HCT116 (cell line): ENCODE measurements at regions not wholly inside any gene's neighbourhood (a gene's known extent, or its start where the extent isn't known, plus 50 kb on each side); places are given as distances from the start of the nearest gene placed in this dataset.
A peak's percentile ranks its signal among the peaks of the same experiment; 100 is the strongest.

ENCODE experiments used
- ATAC-seq: fragments of 200-7000 bp; cut with Tn5 transposase; 2 replicates; pipeline ENCODE4 v1.9.1; 2020; ENCODE audit warnings: mild to moderate bottlenecking, moderate library complexity
- BruUV-seq: library from RNA; stranded (reverse); fragments of 400-500 nt; replicated peaks from 2 replicates; lab custom pipeline; 2021; lab: Mats Ljungman, UMichigan
- CTCF ChIA-PET: fragments of 300-600 bp; sonication (Branson Sonifier 250); formaldehyde crosslinking; loops from one replicate; lab custom pipeline; 2021; ENCODE audit warnings: antibody characterized with exemption; lab: Charles Lee
- POLR2A ChIA-PET: fragments of 300-600, 350-600 bp; sonication (Branson Sonifier 250); formaldehyde crosslinking; loops from one replicate; lab custom pipeline; 2021; ENCODE audit warnings: antibody characterized with exemption; lab: Charles Lee
- RAD21 ChIA-PET, 2 experiments: fragments of 300-600 bp; sonication (Branson Sonifier 250); formaldehyde crosslinking; loops; one replicate each; lab custom pipeline; 2023; ENCODE audit warnings: low total read pairs in 2 of 2; ENCODE audit not compliant: uncharacterized antibody in 2 of 2, unreplicated experiment in 2 of 2, low non-redundant PET in 1 of 2; lab: Charles Lee
- DNase-seq: peaks from one replicate; pipeline ENCODE4 v3.0.0-alpha.2; 2010; ENCODE audit warnings: low read depth, low spot score
- H2AFZ ChIP-seq: fragments of 200-600 bp; shearing (Covaris generic), sonication (generic); 2 replicates; pipeline ENCODE4 v1.6.1; 2017; ENCODE audit warnings: low read depth, mixed run types, mixed read lengths, antibody characterized with exemption, low read length; ENCODE audit not compliant: poor library complexity, severe bottlenecking
- H3K27ac ChIP-seq: 2 replicates; pipeline ENCODE4 v1.5.1; 2012; ENCODE audit warnings: low read depth, low read length
- H3K27me3 ChIP-seq: fragments of 200-600 bp; sonication (generic); 2 replicates; pipeline ENCODE4 v1.6.1; 2016; ENCODE audit warnings: mixed run types, low read length, mixed read lengths; ENCODE audit not compliant: insufficient read depth
- H3K36me3 ChIP-seq, 2 experiments: fragments of 200-500 bp in 1 of 2; fragments of 200-600 bp in 1 of 2; sonication (Bioruptor generic) in 1 of 2; sonication (generic) in 1 of 2; 2 replicates each; pipeline versions ENCODE4 v1.5.1 to v1.6.1; 2014 to 2016; ENCODE audit warnings: low read length in 2 of 2, inconsistent platforms in 1 of 2, mixed read lengths in 1 of 2, mixed run types in 1 of 2; ENCODE audit not compliant: insufficient read depth in 2 of 2, control insufficient read depth in 1 of 2
- H3K4me1 ChIP-seq, 2 experiments: fragments of 200-600 bp in 1 of 2; sonication (generic) in 1 of 2; 2 replicates each; pipeline versions ENCODE4 v1.5.1 to v1.6.1; 2012 to 2017; ENCODE audit warnings: low read length in 2 of 2, inconsistent platforms in 1 of 2, mild to moderate bottlenecking in 1 of 2, mixed read lengths in 1 of 2, mixed run types in 1 of 2, moderate library complexity in 1 of 2; ENCODE audit not compliant: insufficient read depth in 2 of 2, control insufficient read depth in 1 of 2
- H3K4me2 ChIP-seq: fragments of 200-600 bp; sonication (generic); 2 replicates; pipeline ENCODE4 v1.6.1; 2017; ENCODE audit warnings: mixed run types, low read length, mixed read lengths
- H3K4me3 ChIP-seq, 2 experiments: fragments of 200-600 bp in 1 of 2; sonication (generic) in 1 of 2; replicated peaks in 1 of 2; 2 replicates each; pipeline ENCODE4 v1.5.1; 2011 to 2016; ENCODE audit warnings: low read length in 2 of 2, control low read depth in 1 of 2, low read depth in 1 of 2, mild to moderate bottlenecking in 1 of 2, mixed read lengths in 1 of 2, mixed run types in 1 of 2
- H3K79me2 ChIP-seq: fragments of 200-600 bp; sonication (generic); 2 replicates; pipeline ENCODE4 v1.6.1; 2017; ENCODE audit warnings: mild to moderate bottlenecking, mixed run types, low read length, moderate library complexity, mixed read lengths; ENCODE audit not compliant: insufficient read depth
- H3K9ac ChIP-seq: fragments of 200-600 bp; sonication (generic); 2 replicates; pipeline ENCODE4 v1.6.1; 2016; ENCODE audit warnings: low read length, mixed read lengths
- H3K9me2 ChIP-seq: fragments of 200-600 bp; sonication (generic), shearing (Covaris generic); 2 replicates; pipeline ENCODE4 v1.6.1; 2017; ENCODE audit warnings: mixed run types, mild to moderate bottlenecking, moderate library complexity; ENCODE audit not compliant: insufficient read depth
- H3K9me3 ChIP-seq, 2 experiments: fragments of 200-500 bp in 1 of 2; fragments of 200-600 bp in 1 of 2; sonication (Bioruptor generic) in 1 of 2; sonication (generic) in 1 of 2; 2 replicates each; pipeline ENCODE4 v1.6.1; 2014 to 2017; ENCODE audit warnings: low read length in 2 of 2, mixed read lengths in 2 of 2, inconsistent platforms in 1 of 2, low read depth in 1 of 2, mild to moderate bottlenecking in 1 of 2, mixed run types in 1 of 2, moderate library complexity in 1 of 2; ENCODE audit not compliant: control insufficient read depth in 1 of 2, insufficient read depth in 1 of 2
- H4K20me1 ChIP-seq: fragments of 200-600 bp; sonication (generic), shearing (Covaris generic); 2 replicates; pipeline ENCODE4 v1.6.1; 2017; ENCODE audit warnings: mixed run types, mild to moderate bottlenecking, moderate library complexity; ENCODE audit not compliant: insufficient read depth
- CBX3 ChIP-seq: IDR thresholded peaks from 2 replicates; pipeline ENCODE4 v1.6.1; 2012; ENCODE audit warnings: low read depth
- CTCF ChIP-seq, 3 experiments: fragments of 200-600 bp in 1 of 3; sonication (generic) in 1 of 3; IDR thresholded peaks in 2 of 3; conservative IDR thresholded peaks in 1 of 3; 2 replicates each; pipeline ENCODE4 v1.5.1; 2012 to 2017; ENCODE audit warnings: low read depth in 2 of 3, low read length in 2 of 3, antibody characterized with exemption in 1 of 3, borderline replicate concordance in 1 of 3, control low read depth in 1 of 3, mild to moderate bottlenecking in 1 of 3, mixed read lengths in 1 of 3, mixed run types in 1 of 3, moderate library complexity in 1 of 3; ENCODE audit not compliant: insufficient read depth in 1 of 3
- EZH2 ChIP-seq: fragments of 200-600 bp; sonication (generic); IDR thresholded peaks from 2 replicates; pipeline ENCODE4 v1.6.1; 2017; ENCODE audit warnings: antibody characterized with exemption, mixed run types
- EZH2phosphoT487 ChIP-seq: fragments of 200-600 bp; IDR thresholded peaks from 2 replicates; pipeline ENCODE4 v1.6.1; 2018; ENCODE audit warnings: antibody characterized with exemption, borderline replicate concordance
- FOSL1 ChIP-seq: IDR thresholded peaks from 2 replicates; pipeline ENCODE4 v1.6.1; 2012; ENCODE audit warnings: low read depth
- JUND ChIP-seq: IDR thresholded peaks from 2 replicates; pipeline ENCODE4 v1.6.1; 2012
- POLR2A ChIP-seq: IDR thresholded peaks from 2 replicates; pipeline ENCODE4 v1.7.0; 2011; ENCODE audit warnings: borderline replicate concordance; ENCODE audit not compliant: insufficient read depth, insufficient read length; ENCODE audit errors: extremely low read depth
- POLR2AphosphoS5 ChIP-seq: IDR thresholded peaks from 2 replicates; pipeline ENCODE4 v1.6.1; 2011; ENCODE audit warnings: mild to moderate bottlenecking, low read depth, low read length, moderate library complexity
- SP1 ChIP-seq: IDR thresholded peaks from 2 replicates; pipeline ENCODE4 v1.6.1; 2012; ENCODE audit warnings: low read depth
- SRF ChIP-seq: IDR thresholded peaks from 2 replicates; pipeline ENCODE4 v1.6.1; 2012; ENCODE audit warnings: low read depth
- ZBTB33 ChIP-seq: IDR thresholded peaks from 2 replicates; pipeline ENCODE4 v1.6.1; 2011; ENCODE audit warnings: mild to moderate bottlenecking, low read length, moderate library complexity; ENCODE audit not compliant: insufficient replicate concordance; ENCODE audit errors: extremely low read depth
- ZFX ChIP-seq: fragments of 450-650 bp; IDR thresholded peaks from 2 replicates; pipeline ENCODE4 v1.6.1; 2017
- ZNF274 ChIP-seq: fragments of 200-500 bp; sonication (Bioruptor generic); IDR thresholded peaks from 2 replicates; pipeline ENCODE4 v1.6.1; 2014; ENCODE audit warnings: mild to moderate bottlenecking, low read depth, low read length, inconsistent platforms
- intact Hi-C: fragments of 100-400 bp; cut with micrococcal nuclease; formaldehyde crosslinking; loops from 2 replicates; pipeline ENCODE4 v1.10.0; 2022

GRCh38 chr6:121653624-121654008 is 218.2 kb downstream of the GJA1 start (continued):
- TF ChIP-seq SRF (no peak), JUND (no peak), POLR2A (no peak), ZBTB33 (no peak)

DNA sequence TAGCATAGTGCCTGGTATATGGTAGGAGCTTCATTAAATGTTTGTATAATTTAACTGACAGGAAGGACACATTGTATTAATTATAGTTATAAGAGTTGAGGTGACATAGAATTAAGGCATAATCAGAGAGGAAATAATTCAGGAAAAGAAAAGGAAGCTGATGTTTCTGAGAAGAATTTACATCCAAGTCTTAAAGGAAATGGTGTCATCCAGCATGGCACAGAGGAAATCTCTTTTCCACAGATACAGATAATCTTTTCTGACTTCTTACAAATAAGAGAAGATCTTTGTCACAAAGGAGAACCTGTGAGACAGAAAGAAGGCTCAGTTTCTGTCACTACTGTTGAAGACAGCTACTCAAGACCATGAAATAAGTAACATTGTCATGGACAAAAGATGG is 222.5 kb downstream of the GJA1 start:
- ATAC-seq (no peak), DNase-seq (no peak)
- Histone ChIP-seq H3K79me2 (no peaks in the 10 kb centered on the region), H3K4me2 (no peak overlapping the region), H3K36me3 (no peaks in the 10 kb centered on the region), H4K20me1 (no peaks in the 10 kb centered on the region), H3K27ac (no peak overlapping the region), H3K4me1 (no peaks in the 10 kb centered on the region), H3K9me3 (no peaks in the 10 kb centered on the region), H3K9ac (no peak overlapping the region), H3K9me2 (no peaks in the 10 kb centered on the region; the same call in 1 of the 2 replicates), H2AFZ (peak overlapping the region; percentile 29), H3K4me3 (no peak overlapping the region), H3K27me3 (no peaks in the 10 kb centered on the region)
- BruUV-seq = no TSS peak
- intact Hi-C loops = no loop called here
- POLR2A ChIA-PET = no interaction called here
- TF ChIP-seq ZFX (no peak), POLR2AphosphoS5 (no peak)
- CTCF ChIA-PET = no interaction called here
- RAD21 ChIA-PET = no interaction called here

DNA sequence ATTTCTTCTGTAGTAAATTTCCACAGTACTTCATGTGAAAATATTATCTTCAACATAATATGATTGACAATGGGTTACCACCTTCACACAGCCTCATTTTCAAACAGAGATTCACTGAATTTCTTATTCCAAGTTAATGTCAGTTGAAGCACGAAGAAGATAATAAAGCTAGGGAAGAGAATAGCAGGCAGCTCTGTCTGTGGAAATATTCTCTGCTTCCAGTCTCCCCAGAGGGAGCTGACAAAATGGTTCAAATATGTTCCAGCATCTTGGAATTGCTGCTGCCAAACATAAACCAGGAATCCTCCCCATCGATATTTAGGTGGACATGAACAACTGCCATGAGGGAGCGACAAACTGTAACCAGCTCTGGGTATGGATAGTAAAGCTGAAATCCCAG is 224.8 kb downstream of the GJA1 start:
- DNase-seq = no peak
- H3K4me3 ChIP-seq = no peak overlapping the region
- ChIA-PET CTCF (no interaction called here), RAD21 (no interaction called here), POLR2A (no interaction called here)
- H3K36me3 ChIP-seq = no peaks in the 10 kb centered on the region
- no peaks in the 10 kb centered on the region for H4K20me1 ChIP-seq
- ATAC-seq = no peak
- no TSS peak for BruUV-seq
- H3K9me2 ChIP-seq = no peaks in the 10 kb centered on the region; the same call in 1 of the 2 replicates
- H3K4me2 ChIP-seq = no peak overlapping the region
- no peaks in the 10 kb centered on the region for H3K9me3 ChIP-seq
- peak overlapping the region; percentile 81 for H2AFZ ChIP-seq
- no peaks in the 10 kb centered on the region for H3K4me1 ChIP-seq
- H3K27ac ChIP-seq = no peak overlapping the region
- H3K27me3 ChIP-seq = no peaks in the 10 kb centered on the region
- H3K79me2 ChIP-seq = no peaks in the 10 kb centered on the region
- intact Hi-C loops = no loop called here
- H3K9ac ChIP-seq = no peak overlapping the region
- TF ChIP-seq EZH2 (no peak), POLR2AphosphoS5 (no peak), POLR2A (no peak), EZH2phosphoT487 (no peak), SP1 (no peak), CBX3 (no peak), CTCF (IDR thresholded peaks at IDR 0.05 in 2 of 3, conservative IDR thresholded peaks at IDR 0.05 in 1 of 3; ENCODE audit: borderline replicate concordance in 1 of 3, insufficient read depth in 1 of 3, low read depth in 2 of 3, low read length in 2 of 3) (no peak), FOSL1 (no peak), ZNF274 (no peak), ZBTB33 (no peak)
